ENCODE measurements at regions not wholly inside any gene's neighbourhood (a gene's known extent, or its start where the extent isn't known, plus 50 kb on each side); places are given as distances from the start of the nearest gene placed in this dataset.

GRCh38 chr12:125304029-125304428 lies 238.8 kb downstream of the AACS start:
- Histone ChIP-seq H3F3A (ENCODE audit: insufficient read depth) (no peaks in the 10 kb centered on the region), H3K27me3 (ENCODE audit: low read length) (no peaks in the 10 kb centered on the region), H3K9me3 (ENCODE audit: insufficient read depth, low read length) (no peaks in the 10 kb centered on the region), H3K36me3 (ENCODE audit: low read length) (no peaks in the 10 kb centered on the region), H2AFZ (ENCODE audit: low read depth, low read length, severe bottlenecking) (no peak overlapping the region), H3K9me2 (replicated peaks; ENCODE audit: insufficient read depth, low read length) (no peaks in the 10 kb centered on the region), H3K4me2 (ENCODE audit: low read depth, low read length, poor library complexity, severe bottlenecking) (no peak overlapping the region), H4K20me1 (ENCODE audit: low read depth, low read length) (no peaks in the 10 kb centered on the region), H3K27ac (ENCODE audit: low read depth, low read length) (no peak overlapping the region), H3K4me3 (ENCODE audit: insufficient read depth, low read length, poor library complexity, severe bottlenecking) (no peak overlapping the region), H3K9ac (ENCODE audit: low read length) (no peak overlapping the region), H3K79me2 (ENCODE audit: insufficient read depth, low read length) (no peaks in the 10 kb centered on the region)
- no peak for TF ChIP-seq CTCF (IDR thresholded peaks at IDR 0.05; ENCODE audit: insufficient read depth, low read length, poor library complexity, severe bottlenecking)
- TF ChIP-seq EZH2phosphoT487 (conservative IDR thresholded peaks at IDR 0.05; ENCODE audit: low read length): no peak

- Histone ChIP-seq H3K36me3 (ENCODE audit: low read length) (no peaks in the 10 kb centered on the region), H3K27me3 (ENCODE audit: low read length) (no peaks in the 10 kb centered on the region), H3K9ac (ENCODE audit: low read length) (no peak overlapping the region), H3K9me3 (ENCODE audit: insufficient read depth, low read length) (no peaks in the 10 kb centered on the region), H3K27ac (ENCODE audit: low read depth, low read length) (no peak overlapping the region), H2AFZ (ENCODE audit: low read depth, low read length, severe bottlenecking) (no peak overlapping the region), H4K20me1 (ENCODE audit: low read depth, low read length) (no peaks in the 10 kb centered on the region), H3K4me3 (ENCODE audit: insufficient read depth, low read length, poor library complexity, severe bottlenecking) (no peak overlapping the region), H3K79me2 (ENCODE audit: insufficient read depth, low read length) (no peaks in the 10 kb centered on the region), H3K4me2 (ENCODE audit: low read depth, low read length, poor library complexity, severe bottlenecking) (no peak overlapping the region), H3K9me2 (replicated peaks; ENCODE audit: insufficient read depth, low read length) (no peaks in the 10 kb centered on the region), H3F3A (ENCODE audit: insufficient read depth) (no peaks in the 10 kb centered on the region)
- TF ChIP-seq CTCF (IDR thresholded peaks at IDR 0.05; ENCODE audit: insufficient read depth, low read length, poor library complexity, severe bottlenecking): no peak
- no peak for TF ChIP-seq EZH2phosphoT487 (conservative IDR thresholded peaks at IDR 0.05; ENCODE audit: low read length)
Observed at GRCh38 chr12:125305231-125305630, 240.0 kb downstream of the AACS start.

- Histone ChIP-seq H3K9me3 (ENCODE audit: insufficient read depth, low read length) (no peaks in the 10 kb centered on the region), H3K9ac (ENCODE audit: low read length) (no peak overlapping the region), H3K79me2 (ENCODE audit: insufficient read depth, low read length) (no peaks in the 10 kb centered on the region), H3K36me3 (ENCODE audit: low read length) (no peaks in the 10 kb centered on the region), H3K4me2 (ENCODE audit: low read depth, low read length, poor library complexity, severe bottlenecking) (no peak overlapping the region), H3K27me3 (ENCODE audit: low read length) (no peaks in the 10 kb centered on the region), H3F3A (ENCODE audit: insufficient read depth) (no peaks in the 10 kb centered on the region), H3K27ac (ENCODE audit: low read depth, low read length) (no peak overlapping the region), H3K9me2 (replicated peaks; ENCODE audit: insufficient read depth, low read length) (no peaks in the 10 kb centered on the region), H4K20me1 (ENCODE audit: low read depth, low read length) (no peaks in the 10 kb centered on the region), H2AFZ (ENCODE audit: low read depth, low read length, severe bottlenecking) (no peak overlapping the region), H3K4me3 (ENCODE audit: insufficient read depth, low read length, poor library complexity, severe bottlenecking) (no peak overlapping the region)
- TF ChIP-seq CTCF (IDR thresholded peaks at IDR 0.05; ENCODE audit: insufficient read depth, low read length, poor library complexity, severe bottlenecking) (no peak), EZH2phosphoT487 (conservative IDR thresholded peaks at IDR 0.05; ENCODE audit: low read length) (no peak)
Observed at GRCh38 chr12:125310461-125310860, 245.2 kb downstream of the AACS start.
